HL-60 (cell line): ENCODE measurements at regions not wholly inside any gene's neighbourhood (a gene's known extent, or its start where the extent isn't known, plus 50 kb on each side); places are given as distances from the start of the nearest gene placed in this dataset.

ENCODE experiments used
- DNase-seq, 2 experiments: peaks; one replicate each; pipeline ENCODE4 v3.0.0-alpha.2; 2010 to 2020; ENCODE audit warnings: low read depth in 1 of 2, low spot score in 1 of 2
- H3K27ac ChIP-seq: fragments of 250-450 bp; sonication (Bioruptor Pico); replicated peaks from 2 replicates; pipeline ENCODE4 v1.5.1; 2020; ENCODE audit warnings: mild to moderate bottlenecking, moderate library complexity
- H3K27me3 ChIP-seq: fragments of 250-450 bp; sonication (Bioruptor Pico); 2 replicates; pipeline ENCODE4 v1.5.1; 2021; ENCODE audit warnings: mild to moderate bottlenecking, moderate library complexity; ENCODE audit not compliant: insufficient read depth, poor library complexity, severe bottlenecking
- H3K4me3 ChIP-seq: replicated peaks from 2 replicates; pipeline ENCODE4 v1.5.1; 2011; ENCODE audit warnings: mild to moderate bottlenecking, control low read depth, low read length; ENCODE audit not compliant: insufficient read depth
- CTCF ChIP-seq: IDR thresholded peaks from one replicate; pipeline ENCODE4 v1.5.1; 2011; ENCODE audit warnings: low read length, control low read depth, inconsistent platforms; ENCODE audit not compliant: insufficient read depth
- GABPA ChIP-seq: IDR thresholded peaks from 2 replicates; pipeline ENCODE4 v1.6.1; 2012; ENCODE audit warnings: low read depth
- POLR2AphosphoS5 ChIP-seq: IDR thresholded peaks from 2 replicates; pipeline ENCODE4 v1.6.1; 2012; ENCODE audit warnings: low read depth
- REST ChIP-seq: IDR thresholded peaks from 2 replicates; pipeline ENCODE4 v1.6.1; 2012; ENCODE audit warnings: low read depth; ENCODE audit not compliant: insufficient replicate concordance
- SPI1 ChIP-seq: IDR thresholded peaks from 2 replicates; pipeline ENCODE4 v1.6.1; 2012; ENCODE audit warnings: low read depth, mild to moderate bottlenecking, borderline replicate concordance

- TF ChIP-seq POLR2AphosphoS5 (no peak), SPI1 (no peak), CTCF (no peak), GABPA (no peak), REST (no peak)
- Histone ChIP-seq H3K27ac (no peak overlapping the region), H3K27me3 (no peaks in the 10 kb centered on the region), H3K4me3 (no peak overlapping the region)
- DNase-seq, result no peak
These were observed 574.1 kb downstream of the HAO1 start for GRCh38 chr20:7366189-7366588.

GRCh38 chr20:7371518-7372163 lies 568.6 kb downstream of the HAO1 start:
- DNase-seq, result no peak

GRCh38 chr20:7375905-7376304 lies 564.4 kb downstream of the HAO1 start:
- H3K27ac ChIP-seq, result no peak overlapping the region
- H3K27me3 ChIP-seq, result no peaks in the 10 kb centered on the region
- H3K4me3 ChIP-seq, result no peak overlapping the region
- no peak for TF ChIP-seq REST
- TF ChIP-seq POLR2AphosphoS5, result no peak
- no peak for TF ChIP-seq SPI1
- TF ChIP-seq GABPA, result no peak
- TF ChIP-seq CTCF, result peak; percentile 40
- DNase-seq, result no peak

More at GRCh38 chr20:7371518-7372163, 568.6 kb downstream of the HAO1 start:
- Histone ChIP-seq H3K4me3 (no peak overlapping the region), H3K27ac (no peak overlapping the region), H3K27me3 (no peaks in the 10 kb centered on the region)
- TF ChIP-seq CTCF, result no peak
- no peak for TF ChIP-seq POLR2AphosphoS5

- Histone ChIP-seq H3K27ac (no peak overlapping the region), H3K27me3 (no peaks in the 10 kb centered on the region), H3K4me3 (no peak overlapping the region)
- TF ChIP-seq CTCF (no peak), SPI1 (no peak), GABPA (no peak), POLR2AphosphoS5 (no peak), REST (no peak)
- DNase-seq, result no peak
These were observed 561.2 kb downstream of the HAO1 start for GRCh38 chr20:7378864-7379605.
